Spleen (tissue), 11 donors: ENCODE measurements at regions not wholly inside any gene's neighbourhood (a gene's known extent, or its start where the extent isn't known, plus 50 kb on each side); places are given as distances from the start of the nearest gene placed in this dataset.

ENCODE experiments used
- DNase-seq: peaks from one replicate; pipeline ENCODE4 v3.0.0-alpha.2; 2020
- H3K27ac ChIP-seq, 8 donors: fragments of 200-600 bp; sonication (generic) in 7 of 8; 1 replicate in 4 of 8; 2 replicates in 4 of 8; pipeline versions ENCODE4 v1.5.0 to v1.8.0; 2016 to 2021; ENCODE audit warnings: inconsistent platforms in 4 of 8, mild to moderate bottlenecking in 4 of 8, moderate library complexity in 1 of 8
- H3K27me3 ChIP-seq, 7 donors: fragments of 200-600 bp; sonication (generic) in 6 of 7; replicated peaks in 1 of 7; 1 replicate in 4 of 7; 2 replicates in 3 of 7; pipeline versions ENCODE4 v1.5.0 to v1.8.0; 2016 to 2021; ENCODE audit warnings: inconsistent platforms in 3 of 7, mild to moderate bottlenecking in 1 of 7
- H3K36me3 ChIP-seq, 6 donors: fragments of 200-600 bp; sonication (generic) in 5 of 6; 1 replicate in 4 of 6; 2 replicates in 2 of 6; pipeline versions ENCODE4 v1.5.0 to v1.8.0; 2016 to 2021; ENCODE audit warnings: inconsistent platforms in 2 of 6
- H3K4me1 ChIP-seq, 6 donors: fragments of 200-600 bp; sonication (generic) in 5 of 6; 1 replicate in 3 of 6; 2 replicates in 3 of 6; pipeline versions ENCODE4 v1.5.0 to v1.8.0; 2016 to 2021; ENCODE audit warnings: inconsistent platforms in 3 of 6
- H3K4me3 ChIP-seq, 8 donors: fragments of 200-600 bp; sonication (generic) in 7 of 8; 1 replicate in 4 of 8; 2 replicates in 4 of 8; pipeline versions ENCODE4 v1.5.0 to v1.8.0; 2016 to 2021; ENCODE audit warnings: inconsistent platforms in 4 of 8, mild to moderate bottlenecking in 4 of 8, moderate library complexity in 2 of 8
- H3K9me3 ChIP-seq, 8 donors: fragments of 200-600 bp; sonication (generic) in 7 of 8; 1 replicate in 4 of 8; 2 replicates in 4 of 8; pipeline versions ENCODE4 v1.5.0 to v1.8.0; 2016 to 2021; ENCODE audit warnings: inconsistent platforms in 4 of 8
- CTCF ChIP-seq, 11 experiments: fragments of 200-600 bp in 7 of 11; fragments of 450-650 bp in 4 of 11; sonication (generic) in 4 of 11; IDR thresholded peaks in 8 of 11; conservative IDR thresholded peaks in 3 of 11; 1 replicate in 7 of 11; 2 replicates in 4 of 11; pipeline versions ENCODE4 v1.4.0 to v1.8.0; 2016 to 2021; ENCODE audit warnings: antibody characterized with exemption in 11 of 11, inconsistent platforms in 4 of 11, mild to moderate bottlenecking in 1 of 11
- POLR2A ChIP-seq, 3 donors: fragments of 450-650 bp; IDR thresholded peaks; one replicate each; pipeline ENCODE4 v1.5.1; 2017; ENCODE audit warnings: antibody characterized with exemption in 3 of 3, mild to moderate bottlenecking in 1 of 3
- POLR2AphosphoS5 ChIP-seq, 3 donors: sonication (generic); formaldehyde crosslinking; IDR thresholded peaks; one replicate each; pipeline ENCODE4 v1.5.1; 2017; ENCODE audit warnings: antibody characterized with exemption in 3 of 3
- WGBS, 5 donors: extraction: QIAGEN DNeasy Blood & Tissue Kit in 3 of 5; methylation state at CpG; one replicate each; pipeline versions ENCODE4 v1.1.5 to v1.1.7; 2013 to 2018; 5-methylcytosine and 5-hydroxymethylcytosine counted together
- intact Hi-C: fragments of 100-400 bp; cut with DNase I; formaldehyde crosslinking; loops from one replicate; pipeline ENCODE4 v1.15.0; 2023; ENCODE audit warnings: low total_unique reads
- donor health status: healthy with polysubstance abuse.
- donor health status: DM: no; HTN: no; CAD: no; lungs with moderate emphysema.
- donor health status: DM: no; HTN: no; CAD: no.
- donor health status: Bipolar disorder and iron deficiency.
- donor health status: healthy.
- donor health status: DM: no; HTN: no; CAD: no.
- donor health status: DM: yes; HTN: yes; CAD: no.

GRCh38 chr6:40914005-40914404 lies 125.0 kb downstream of the UNC5CL start:
- 84 to 92% (median 90%) methylated on average over 6 of the region's 6 CpGs for WGBS, 5 donors
- intact Hi-C loops: no loop called here
- Histone ChIP-seq H3K4me1 (peaks cover 0 to 5% (median 0%) of the 10 kb centered on the region in 6 donors), H3K9me3 (no peaks in the 10 kb centered on the region), H3K27me3 (peaks cover 0 to 27% (median 0%) of the 10 kb centered on the region in 7 donors), H3K27ac (no peak overlapping the region), H3K4me3 (no peak overlapping the region), H3K36me3 (no peaks in the 10 kb centered on the region)
- TF ChIP-seq POLR2AphosphoS5 (IDR thresholded peaks at IDR 0.05) (no peak), POLR2A (IDR thresholded peaks at IDR 0.05) (no peak), CTCF (IDR thresholded peaks at IDR 0.05 in 8 of 11, conservative IDR thresholded peaks at IDR 0.05 in 3 of 11) (no peak)
- no peak for DNase-seq

GRCh38 chr6:40912158-40912946 lies 126.7 kb downstream of the UNC5CL start:
- H3K4me1 ChIP-seq: peaks cover 0 to 5% (median 1%) of the 10 kb centered on the region in 6 donors
- H3K36me3 ChIP-seq: no peaks in the 10 kb centered on the region
- no peak overlapping the region for H3K4me3 ChIP-seq
- no peak for DNase-seq
- intact Hi-C loops: no loop called here
- WGBS, 5 donors: 49 to 77% (median 52%) methylated on average over 6 to 9 of the region's 9 CpGs
- no peaks in the 10 kb centered on the region for H3K9me3 ChIP-seq
- TF ChIP-seq POLR2A (IDR thresholded peaks at IDR 0.05) (no peak), CTCF (IDR thresholded peaks at IDR 0.05 in 8 of 11, conservative IDR thresholded peaks at IDR 0.05 in 3 of 11) (peak in 8 of 11 experiments; percentile 2 to 62 (median 40)), POLR2AphosphoS5 (IDR thresholded peaks at IDR 0.05) (peak in 1 of 3 donors; percentile 16)
- H3K27me3 ChIP-seq: peaks cover 0 to 14% (median 0%) of the 10 kb centered on the region in 7 donors
- H3K27ac ChIP-seq: no peak overlapping the region

GRCh38 chr6:40910260-40910893 lies 128.6 kb downstream of the UNC5CL start:
- H3K9me3 ChIP-seq: no peaks in the 10 kb centered on the region
- no peak for DNase-seq
- no peaks in the 10 kb centered on the region for H3K36me3 ChIP-seq
- H3K4me3 ChIP-seq: no peak overlapping the region
- H3K27me3 ChIP-seq: peaks cover 0 to 14% (median 0%) of the 10 kb centered on the region in 7 donors
- WGBS, 5 donors: 86 to 97% (median 94%) methylated on average over 2 of the region's 2 CpGs
- peaks cover 0 to 12% (median 2%) of the 10 kb centered on the region in 6 donors for H3K4me1 ChIP-seq
- intact Hi-C loops: no loop called here
- TF ChIP-seq POLR2AphosphoS5 (IDR thresholded peaks at IDR 0.05) (no peak), POLR2A (IDR thresholded peaks at IDR 0.05) (no peak), CTCF (IDR thresholded peaks at IDR 0.05 in 8 of 11, conservative IDR thresholded peaks at IDR 0.05 in 3 of 11) (no peak)
- H3K27ac ChIP-seq: no peak overlapping the region

- no peaks in the 10 kb centered on the region for H3K9me3 ChIP-seq
- 84 to 100% (median 96%) methylated on average over 1 of the region's 1 CpG for whole genome bisulfite sequencing, 5 donors
- no peak overlapping the region for H3K27ac ChIP-seq
- peaks cover 0 to 12% (median 2%) of the 10 kb centered on the region in 6 donors for H3K4me1 ChIP-seq
- no peak for DNase-seq
- H3K36me3 ChIP-seq: no peaks in the 10 kb centered on the region
- intact Hi-C loops: no loop called here
- no peak overlapping the region for H3K4me3 ChIP-seq
- H3K27me3 ChIP-seq: peaks cover 0 to 14% (median 0%) of the 10 kb centered on the region in 7 donors
- TF ChIP-seq CTCF (IDR thresholded peaks at IDR 0.05 in 8 of 11, conservative IDR thresholded peaks at IDR 0.05 in 3 of 11) (no peak), POLR2A (IDR thresholded peaks at IDR 0.05) (no peak), POLR2AphosphoS5 (IDR thresholded peaks at IDR 0.05) (no peak)
Measured at GRCh38 chr6:40909811-40910210, 129.2 kb downstream of the UNC5CL start.
